GM23338 (cell line): ENCODE measurements at regions not wholly inside any gene's neighbourhood (a gene's known extent, or its start where the extent isn't known, plus 50 kb on each side); places are given as distances from the start of the nearest gene placed in this dataset.

ENCODE experiments used
- ATAC-seq: fragments of 200-7000 bp; cut with Tn5 transposase; 3 replicates; pipeline ENCODE4 v1.9.1; 2020
- DNase-seq: peaks from one replicate; pipeline ENCODE4 v3.0.0-alpha.2; 2015; ENCODE audit warnings: low spot score
- H2AFZ ChIP-seq: fragments of 200-600 bp; sonication (generic); 2 replicates; pipeline ENCODE4 v1.8.0; 2016; ENCODE audit warnings: antibody characterized with exemption, mild to moderate bottlenecking, moderate library complexity
- H3F3A ChIP-seq: fragments of 200-600 bp; sonication (generic); replicated peaks from 2 replicates; pipeline ENCODE4 v1.8.0; 2017; ENCODE audit warnings: antibody characterized with exemption, mixed run types, low read depth
- H3K27ac ChIP-seq: fragments of 200-600 bp; sonication (generic); 2 replicates; pipeline ENCODE4 v1.6.1; 2016; ENCODE audit warnings: low read depth
- H3K27me3 ChIP-seq: fragments of 200-600 bp; sonication (generic); 2 replicates; pipeline ENCODE4 v1.8.0; 2016; ENCODE audit warnings: mild to moderate bottlenecking, mixed run types, moderate library complexity; ENCODE audit not compliant: insufficient read depth
- H3K36me3 ChIP-seq: fragments of 200-600 bp; sonication (generic); 2 replicates; pipeline ENCODE4 v1.8.0; 2016; ENCODE audit warnings: mild to moderate bottlenecking; ENCODE audit not compliant: insufficient read depth
- H3K4me1 ChIP-seq: fragments of 200-600 bp; sonication (generic); 2 replicates; pipeline ENCODE4 v1.8.0; 2016; ENCODE audit warnings: mild to moderate bottlenecking, moderate library complexity; ENCODE audit not compliant: insufficient read depth
- H3K4me2 ChIP-seq: fragments of 200-600 bp; sonication (generic); 2 replicates; pipeline ENCODE4 v1.7.1; 2017; ENCODE audit warnings: mixed run types
- H3K4me3 ChIP-seq: fragments of 200-600 bp; sonication (generic); 2 replicates; pipeline ENCODE4 v1.6.1; 2016; ENCODE audit warnings: mixed run types
- H3K79me2 ChIP-seq: fragments of 200-600 bp; sonication (generic); replicated peaks from 2 replicates; pipeline ENCODE4 v1.8.0; 2017; ENCODE audit warnings: mild to moderate bottlenecking; ENCODE audit not compliant: insufficient read depth
- H3K9me2 ChIP-seq: fragments of 200-600 bp; sonication (generic); 2 replicates; pipeline ENCODE4 v1.8.0; 2017; ENCODE audit not compliant: insufficient read depth
- H4K20me1 ChIP-seq: fragments of 200-600 bp; sonication (generic); replicated peaks from 2 replicates; pipeline ENCODE4 v1.8.0; 2017; ENCODE audit warnings: mild to moderate bottlenecking; ENCODE audit not compliant: insufficient read depth
- H3K27ac Mint-ChIP-seq: 2 replicates; pipeline ENCODE4 v1.8.0; 2020; ENCODE audit warnings: inconsistent platforms, mild to moderate bottlenecking, moderate library complexity, mixed read lengths
- H3K27me3 Mint-ChIP-seq: 3 replicates; pipeline ENCODE4 v1.8.0; 2022; ENCODE audit warnings: low read depth, mild to moderate bottlenecking, moderate library complexity, mixed read lengths, inconsistent platforms; ENCODE audit not compliant: insufficient read depth, poor library complexity
- H3K36me3 Mint-ChIP-seq: 3 replicates; pipeline ENCODE4 v1.8.0; 2021; ENCODE audit warnings: low read depth, mild to moderate bottlenecking, inconsistent platforms, moderate library complexity, mixed read lengths
- H3K4me1 Mint-ChIP-seq: 3 replicates; pipeline ENCODE4 v1.8.0; 2020; ENCODE audit warnings: mild to moderate bottlenecking, inconsistent platforms, mixed read lengths
- H3K4me3 Mint-ChIP-seq: 3 replicates; pipeline ENCODE4 v1.8.0; 2021; ENCODE audit warnings: moderate library complexity, mild to moderate bottlenecking, inconsistent platforms, mixed read lengths
- H3K9me3 Mint-ChIP-seq: 3 replicates; pipeline ENCODE4 v1.8.0; 2020; ENCODE audit warnings: moderate library complexity, mild to moderate bottlenecking, inconsistent platforms, mixed read lengths
- CREB1 ChIP-seq: fragments of 250-450 bp; sonication (Bioruptor Pico); IDR thresholded peaks from 2 replicates; pipeline ENCODE4 v1.5.0; 2020; ENCODE audit warnings: low read depth, mild to moderate bottlenecking, moderate library complexity
- CTCF ChIP-seq, 2 experiments: fragments of 200-600 bp in 1 of 2; sonication (generic) in 1 of 2; conservative IDR thresholded peaks; 2 replicates each; pipeline versions ENCODE4 v1.5.1 to v1.6.1; 2016 to 2017; ENCODE audit warnings: antibody characterized with exemption in 2 of 2, low read depth in 2 of 2, mild to moderate bottlenecking in 2 of 2, moderate library complexity in 1 of 2
- EZH2 ChIP-seq: fragments of 200-600 bp; sonication (generic); IDR thresholded peaks from one replicate; pipeline ENCODE4 v1.8.0; 2017; ENCODE audit warnings: antibody characterized with exemption, mild to moderate bottlenecking, low read depth; ENCODE audit not compliant: unreplicated experiment
- EZH2phosphoT487 ChIP-seq: fragments of 200-600 bp; sonication (generic); IDR thresholded peaks from one replicate; pipeline ENCODE4 v1.8.1; 2018; ENCODE audit warnings: antibody characterized with exemption; ENCODE audit not compliant: unreplicated experiment
- STAT1 ChIP-seq: IDR thresholded peaks from one replicate; pipeline ENCODE4 v1.6.1; 2016; ENCODE audit warnings: antibody characterized with exemption; ENCODE audit not compliant: unreplicated experiment
- TF ChIP-seq, protein P1 (sequence below): fragments of 250-450 bp; sonication (Bioruptor Pico); IDR thresholded peaks from 2 replicates; pipeline ENCODE4 v1.5.0; 2020; ENCODE audit warnings: mild to moderate bottlenecking, moderate library complexity
- TF ChIP-seq, protein P2 (sequence below): IDR thresholded peaks from 2 replicates; pipeline ENCODE4 v1.6.1; 2016; ENCODE audit warnings: antibody characterized with exemption

DNA sequence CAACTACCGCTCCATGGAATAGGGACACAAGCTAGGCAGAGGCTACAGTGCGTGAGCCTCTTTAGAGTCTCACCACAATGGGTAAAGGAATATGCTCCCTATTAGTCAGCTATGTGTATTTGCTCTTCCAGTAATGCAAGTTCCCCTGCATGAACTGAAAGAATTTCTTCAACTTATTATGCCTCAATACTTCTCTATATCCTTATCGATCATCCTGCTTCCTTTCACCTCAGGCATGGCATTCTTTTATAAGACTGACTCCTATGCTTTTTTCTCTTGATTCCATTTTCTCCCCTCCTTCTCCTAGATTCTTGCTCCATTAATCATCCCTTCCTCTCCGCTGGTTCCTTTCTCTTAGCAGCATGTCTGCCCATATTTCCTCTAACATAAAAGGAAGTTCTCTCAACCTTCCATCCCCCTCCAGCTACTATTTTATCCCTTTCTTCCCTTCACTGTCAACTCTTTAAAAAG lies 94.5 kb upstream of the CPM start (continued):
- TF ChIP-seq EZH2 (no peak), CTCF (conservative IDR thresholded peaks at IDR 0.05; ENCODE audit: low read depth in 2 of 2) (no peak)
- TF ChIP-seq, protein P1, sequence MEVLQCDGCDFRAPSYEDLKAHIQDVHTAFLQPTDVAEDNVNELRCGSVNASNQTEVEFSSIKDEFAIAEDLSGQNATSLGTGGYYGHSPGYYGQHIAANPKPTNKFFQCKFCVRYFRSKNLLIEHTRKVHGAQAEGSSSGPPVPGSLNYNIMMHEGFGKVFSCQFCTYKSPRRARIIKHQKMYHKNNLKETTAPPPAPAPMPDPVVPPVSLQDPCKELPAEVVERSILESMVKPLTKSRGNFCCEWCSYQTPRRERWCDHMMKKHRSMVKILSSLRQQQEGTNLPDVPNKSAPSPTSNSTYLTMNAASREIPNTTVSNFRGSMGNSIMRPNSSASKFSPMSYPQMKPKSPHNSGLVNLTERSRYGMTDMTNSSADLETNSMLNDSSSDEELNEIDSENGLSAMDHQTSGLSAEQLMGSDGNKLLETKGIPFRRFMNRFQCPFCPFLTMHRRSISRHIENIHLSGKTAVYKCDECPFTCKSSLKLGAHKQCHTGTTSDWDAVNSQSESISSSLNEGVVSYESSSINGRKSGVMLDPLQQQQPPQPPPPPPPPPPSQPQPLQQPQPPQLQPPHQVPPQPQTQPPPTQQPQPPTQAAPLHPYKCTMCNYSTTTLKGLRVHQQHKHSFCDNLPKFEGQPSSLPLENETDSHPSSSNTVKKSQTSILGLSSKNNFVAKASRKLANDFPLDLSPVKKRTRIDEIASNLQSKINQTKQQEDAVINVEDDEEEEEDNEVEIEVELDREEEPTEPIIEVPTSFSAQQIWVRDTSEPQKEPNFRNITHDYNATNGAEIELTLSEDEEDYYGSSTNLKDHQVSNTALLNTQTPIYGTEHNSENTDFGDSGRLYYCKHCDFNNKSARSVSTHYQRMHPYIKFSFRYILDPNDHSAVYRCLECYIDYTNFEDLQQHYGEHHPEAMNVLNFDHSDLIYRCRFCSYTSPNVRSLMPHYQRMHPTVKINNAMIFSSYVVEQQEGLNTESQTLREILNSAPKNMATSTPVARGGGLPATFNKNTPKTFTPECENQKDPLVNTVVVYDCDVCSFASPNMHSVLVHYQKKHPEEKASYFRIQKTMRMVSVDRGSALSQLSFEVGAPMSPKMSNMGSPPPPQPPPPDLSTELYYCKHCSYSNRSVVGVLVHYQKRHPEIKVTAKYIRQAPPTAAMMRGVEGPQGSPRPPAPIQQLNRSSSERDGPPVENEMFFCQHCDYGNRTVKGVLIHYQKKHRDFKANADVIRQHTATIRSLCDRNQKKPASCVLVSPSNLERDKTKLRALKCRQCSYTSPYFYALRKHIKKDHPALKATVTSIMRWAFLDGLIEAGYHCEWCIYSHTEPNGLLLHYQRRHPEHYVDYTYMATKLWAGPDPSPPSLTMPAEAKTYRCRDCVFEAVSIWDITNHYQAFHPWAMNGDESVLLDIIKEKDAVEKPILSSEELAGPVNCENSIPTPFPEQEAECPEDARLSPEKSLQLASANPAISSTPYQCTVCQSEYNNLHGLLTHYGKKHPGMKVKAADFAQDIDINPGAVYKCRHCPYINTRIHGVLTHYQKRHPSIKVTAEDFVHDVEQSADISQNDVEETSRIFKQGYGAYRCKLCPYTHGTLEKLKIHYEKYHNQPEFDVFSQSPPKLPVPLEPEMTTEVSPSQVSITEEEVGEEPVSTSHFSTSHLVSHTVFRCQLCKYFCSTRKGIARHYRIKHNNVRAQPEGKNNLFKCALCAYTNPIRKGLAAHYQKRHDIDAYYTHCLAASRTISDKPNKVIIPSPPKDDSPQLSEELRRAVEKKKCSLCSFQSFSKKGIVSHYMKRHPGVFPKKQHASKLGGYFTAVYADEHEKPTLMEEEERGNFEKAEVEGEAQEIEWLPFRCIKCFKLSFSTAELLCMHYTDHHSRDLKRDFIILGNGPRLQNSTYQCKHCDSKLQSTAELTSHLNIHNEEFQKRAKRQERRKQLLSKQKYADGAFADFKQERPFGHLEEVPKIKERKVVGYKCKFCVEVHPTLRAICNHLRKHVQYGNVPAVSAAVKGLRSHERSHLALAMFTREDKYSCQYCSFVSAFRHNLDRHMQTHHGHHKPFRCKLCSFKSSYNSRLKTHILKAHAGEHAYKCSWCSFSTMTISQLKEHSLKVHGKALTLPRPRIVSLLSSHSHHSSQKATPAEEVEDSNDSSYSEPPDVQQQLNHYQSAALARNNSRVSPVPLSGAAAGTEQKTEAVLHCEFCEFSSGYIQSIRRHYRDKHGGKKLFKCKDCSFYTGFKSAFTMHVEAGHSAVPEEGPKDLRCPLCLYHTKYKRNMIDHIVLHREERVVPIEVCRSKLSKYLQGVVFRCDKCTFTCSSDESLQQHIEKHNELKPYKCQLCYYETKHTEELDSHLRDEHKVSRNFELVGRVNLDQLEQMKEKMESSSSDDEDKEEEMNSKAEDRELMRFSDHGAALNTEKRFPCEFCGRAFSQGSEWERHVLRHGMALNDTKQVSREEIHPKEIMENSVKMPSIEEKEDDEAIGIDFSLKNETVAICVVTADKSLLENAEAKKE (CRISPR knock-in tag): no peak

DNA sequence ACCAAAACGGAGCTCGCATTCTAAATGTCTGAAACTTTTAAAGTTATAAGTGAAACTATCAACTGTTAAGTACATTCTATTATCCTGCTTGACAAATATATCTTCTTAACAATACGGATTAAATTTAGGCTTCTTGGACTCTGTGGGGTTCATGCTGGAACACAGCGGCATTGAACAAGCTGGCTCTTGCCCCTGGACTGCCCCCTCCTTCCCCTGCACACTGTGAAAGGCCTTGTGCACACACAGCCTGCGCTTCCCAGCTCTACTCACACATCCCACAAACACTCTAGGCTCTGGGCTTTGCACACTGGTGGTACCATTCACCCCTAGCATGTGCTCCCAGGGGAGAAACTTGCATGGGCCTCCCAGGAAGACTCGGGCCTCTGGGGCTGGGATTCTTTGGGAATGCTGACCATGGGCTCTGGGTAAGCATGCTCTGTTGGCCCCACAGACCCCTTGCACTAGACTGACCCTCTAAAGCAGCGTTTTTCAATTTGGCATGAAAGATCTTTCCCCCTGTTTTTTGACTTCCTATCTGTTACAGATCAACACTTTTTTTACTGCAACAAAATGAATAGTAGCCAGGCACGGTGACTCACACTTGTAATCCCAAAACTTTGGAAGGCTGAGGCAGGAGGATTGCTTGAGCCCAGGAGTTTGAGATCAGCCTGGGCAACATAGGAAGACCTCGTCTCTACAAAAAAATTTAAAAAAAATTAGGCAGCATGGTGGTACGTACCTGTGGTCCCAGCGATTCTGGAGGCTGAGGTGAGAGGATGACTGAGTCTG lies 96.2 kb upstream of the CPM start:
- Histone ChIP-seq H2AFZ (peak overlapping the region; percentile 83; the same call in 1 of the 2 replicates), H3K4me3 (no peak overlapping the region), H3K27ac (no peak overlapping the region), H4K20me1 (no peaks in the 10 kb centered on the region), H3K4me1 (no peaks in the 10 kb centered on the region), H3K79me2 (no peaks in the 10 kb centered on the region), H3K9me2 (no peaks in the 10 kb centered on the region), H3K27me3 (no peaks in the 10 kb centered on the region), H3K4me2 (no peak overlapping the region), H3K36me3 (no peaks in the 10 kb centered on the region), H3F3A (no peaks in the 10 kb centered on the region)
- no peak overlapping the region for H3K27ac Mint-ChIP-seq
- H3K4me1 Mint-ChIP-seq: peaks cover 7% of the 10 kb centered on the region
- TF ChIP-seq CTCF (conservative IDR thresholded peaks at IDR 0.05; ENCODE audit: low read depth in 2 of 2) (no peak), STAT1 (no peak), EZH2phosphoT487 (no peak), CREB1 (CRISPR knock-in tag) (no peak)
- TF ChIP-seq, protein P2, sequence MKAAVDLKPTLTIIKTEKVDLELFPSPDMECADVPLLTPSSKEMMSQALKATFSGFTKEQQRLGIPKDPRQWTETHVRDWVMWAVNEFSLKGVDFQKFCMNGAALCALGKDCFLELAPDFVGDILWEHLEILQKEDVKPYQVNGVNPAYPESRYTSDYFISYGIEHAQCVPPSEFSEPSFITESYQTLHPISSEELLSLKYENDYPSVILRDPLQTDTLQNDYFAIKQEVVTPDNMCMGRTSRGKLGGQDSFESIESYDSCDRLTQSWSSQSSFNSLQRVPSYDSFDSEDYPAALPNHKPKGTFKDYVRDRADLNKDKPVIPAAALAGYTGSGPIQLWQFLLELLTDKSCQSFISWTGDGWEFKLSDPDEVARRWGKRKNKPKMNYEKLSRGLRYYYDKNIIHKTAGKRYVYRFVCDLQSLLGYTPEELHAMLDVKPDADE: no peak
- H3K36me3 Mint-ChIP-seq: no peaks in the 10 kb centered on the region
- H3K9me3 Mint-ChIP-seq: no peaks in the 10 kb centered on the region
- H3K27me3 Mint-ChIP-seq: peaks cover 4% of the 10 kb centered on the region
- DNase-seq (no peak), ATAC-seq (no peak)
- no peak overlapping the region for H3K4me3 Mint-ChIP-seq
